PC-9 (cell line): ENCODE measurements at regions not wholly inside any gene's neighbourhood (a gene's known extent, or its start where the extent isn't known, plus 50 kb on each side); places are given as distances from the start of the nearest gene placed in this dataset.

Experiments used
- BruUV-seq: library from RNA; stranded (reverse); fragments of 400-500 nt; replicated peaks from 2 replicates; lab custom pipeline; 2021; lab: Mats Ljungman, UMichigan
- CTCF ChIA-PET: fragments of 300-600 bp; sonication (Branson Sonifier 250); formaldehyde crosslinking; loops from one replicate; lab custom pipeline; 2022; ENCODE audit warnings: antibody characterized with exemption; lab: Charles Lee
- POLR2A ChIA-PET: fragments of 300-600 bp; sonication (Branson Sonifier 250); formaldehyde crosslinking; loops from one replicate; lab custom pipeline; 2022; ENCODE audit warnings: antibody characterized with exemption; ENCODE audit not compliant: unreplicated experiment; lab: Charles Lee
- DNase-seq, 2 experiments: peaks; one replicate each; pipeline versions ENCODE4 v3.0.0 to v3.0.0-alpha.2; 2015 to 2022; ENCODE audit warnings: mixed read lengths in 1 of 2
- H2AFZ ChIP-seq: fragments of 200-600 bp; sonication (generic); 2 replicates; pipeline ENCODE4 v1.8.1; 2017; ENCODE audit warnings: antibody characterized with exemption
- H3F3A ChIP-seq: fragments of 200-600 bp; sonication (generic); 2 replicates; pipeline ENCODE4 v1.8.1; 2017; ENCODE audit warnings: antibody characterized with exemption, mild to moderate bottlenecking, low read depth; ENCODE audit not compliant: insufficient read depth
- H3K27ac ChIP-seq: fragments of 200-600 bp; sonication (generic); 2 replicates; pipeline ENCODE4 v1.6.1; 2016; ENCODE audit warnings: mixed run types
- H3K27me3 ChIP-seq: fragments of 200-600 bp; sonication (generic); 2 replicates; pipeline ENCODE4 v1.6.1; 2016; ENCODE audit warnings: low read depth, mixed run types; ENCODE audit not compliant: insufficient read depth
- H3K36me3 ChIP-seq: fragments of 200-600 bp; sonication (generic); 2 replicates; pipeline ENCODE4 v1.6.1; 2016; ENCODE audit warnings: low read depth, mixed run types
- H3K4me1 ChIP-seq: fragments of 200-600 bp; sonication (generic); replicated peaks from 2 replicates; pipeline ENCODE4 v1.6.1; 2016; ENCODE audit warnings: mixed run types; ENCODE audit not compliant: insufficient read depth
- H3K4me2 ChIP-seq: fragments of 200-600 bp; sonication (generic); 2 replicates; pipeline ENCODE4 v1.6.1; 2017; ENCODE audit warnings: mixed run types
- H3K4me3 ChIP-seq: fragments of 200-600 bp; sonication (generic); 2 replicates; pipeline ENCODE4 v1.6.1; 2016; ENCODE audit warnings: mixed run types
- H3K79me2 ChIP-seq: fragments of 200-600 bp; sonication (generic); 2 replicates; pipeline ENCODE4 v1.6.1; 2017; ENCODE audit warnings: low read depth, mixed run types
- H3K9me2 ChIP-seq: fragments of 200-600 bp; sonication (generic); 2 replicates; pipeline ENCODE4 v1.8.1; 2017; ENCODE audit warnings: mild to moderate bottlenecking; ENCODE audit not compliant: insufficient read depth
- H3K9me3 ChIP-seq: fragments of 200-600 bp; sonication (generic); 2 replicates; pipeline ENCODE4 v1.8.1; 2016; ENCODE audit warnings: low read depth; ENCODE audit not compliant: insufficient read depth
- H4K20me1 ChIP-seq: fragments of 200-600 bp; sonication (generic); 2 replicates; pipeline ENCODE4 v1.8.1; 2017; ENCODE audit not compliant: insufficient read depth
- CTCF ChIP-seq: fragments of 200-600 bp; sonication (generic); conservative IDR thresholded peaks from 2 replicates; pipeline ENCODE4 v1.6.1; 2017; ENCODE audit warnings: mixed run types, antibody characterized with exemption, mild to moderate bottlenecking, moderate library complexity
- EZH2 ChIP-seq: fragments of 200-600 bp; sonication (generic); IDR thresholded peaks from 2 replicates; pipeline ENCODE4 v1.8.0; 2017; ENCODE audit warnings: antibody characterized with exemption, low read depth
- intact Hi-C: fragments of 100-400 bp; cut with micrococcal nuclease; formaldehyde crosslinking; loops from one replicate; pipeline ENCODE4 v1.10.0; 2022; ENCODE audit not compliant: unreplicated experiment

GRCh38 chr4:38287101-38287851 is 327.1 kb downstream of the PTTG2 start:
- TF ChIP-seq CTCF = no peak
- no peak for DNase-seq
- no peak overlapping the region for H3K4me2 ChIP-seq
- no peak overlapping the region for H3K27ac ChIP-seq
- intact Hi-C loops = no loop called here
- ChIA-PET POLR2A (no interaction called here), CTCF (no interaction called here)
- no peaks in the 10 kb centered on the region for H3K27me3 ChIP-seq
- no TSS peak for BruUV-seq
- H3K4me1 ChIP-seq = 0 out of 2 replicates have a peak, but pooled peaks cover 9% of the 10 kb centered on the region
- no peaks in the 10 kb centered on the region for H3K9me3 ChIP-seq
- no peak overlapping the region for H2AFZ ChIP-seq
- H3K4me3 ChIP-seq = no peak overlapping the region
- H4K20me1 ChIP-seq = no peaks in the 10 kb centered on the region
- H3K9me2 ChIP-seq = no peaks in the 10 kb centered on the region
- no peaks in the 10 kb centered on the region for H3K36me3 ChIP-seq
- H3F3A ChIP-seq = no peaks in the 10 kb centered on the region
- no peaks in the 10 kb centered on the region for H3K79me2 ChIP-seq

GRCh38 chr4:38289553-38289952 is 329.4 kb downstream of the PTTG2 start:
- ChIA-PET CTCF (no interaction called here), POLR2A (no interaction called here)
- Histone ChIP-seq H3K4me3 (no peak overlapping the region), H3K79me2 (no peaks in the 10 kb centered on the region), H3K36me3 (no peaks in the 10 kb centered on the region), H3K9me2 (no peaks in the 10 kb centered on the region), H3K4me2 (no peak overlapping the region), H3K27me3 (no peaks in the 10 kb centered on the region), H3F3A (no peaks in the 10 kb centered on the region), H3K9me3 (no peaks in the 10 kb centered on the region; the same call in 1 of the 2 replicates), H3K27ac (no peak overlapping the region), H3K4me1 (0 out of 2 replicates have a peak, but pooled peaks cover 9% of the 10 kb centered on the region), H2AFZ (no peak overlapping the region), H4K20me1 (no peaks in the 10 kb centered on the region)
- DNase-seq = no peak
- intact Hi-C loops = no loop called here
- no TSS peak for BruUV-seq
- TF ChIP-seq CTCF (no peak), EZH2 (no peak)

GRCh38 chr4:38290366-38290765 is 330.2 kb downstream of the PTTG2 start:
- no TSS peak for BruUV-seq
- no peak overlapping the region for H3K4me3 ChIP-seq
- TF ChIP-seq EZH2 = no peak
- TF ChIP-seq CTCF = no peak
- H3K4me2 ChIP-seq = no peak overlapping the region
- H3K36me3 ChIP-seq = no peaks in the 10 kb centered on the region
- H3K9me3 ChIP-seq = no peaks in the 10 kb centered on the region; the same call in 1 of the 2 replicates
- 0 out of 2 replicates have a peak, but pooled peaks cover 9% of the 10 kb centered on the region for H3K4me1 ChIP-seq
- intact Hi-C loops = no loop called here
- no peaks in the 10 kb centered on the region for H3K27me3 ChIP-seq
- ChIA-PET CTCF (no interaction called here), POLR2A (interaction anchor here (0.7 kb wide), 1 partner anchor 84 kb away, joined by 4 read pairs; no protein-coding TSS in a partner anchor)
- DNase-seq = no peak
- H3K79me2 ChIP-seq = no peaks in the 10 kb centered on the region
- H2AFZ ChIP-seq = no peak overlapping the region
- no peak overlapping the region for H3K27ac ChIP-seq
- H3K9me2 ChIP-seq = no peaks in the 10 kb centered on the region
- no peaks in the 10 kb centered on the region for H3F3A ChIP-seq
- H4K20me1 ChIP-seq = no peaks in the 10 kb centered on the region
